Right renal pelvis (tissue), 4 donors: ENCODE measurements at regions not wholly inside any gene's neighbourhood (a gene's known extent, or its start where the extent isn't known, plus 50 kb on each side); places are given as distances from the start of the nearest gene placed in this dataset.

Experiments used
- DNase-seq, 4 donors: peaks; one replicate each; pipeline ENCODE4 v3.0.0-alpha.2; 2013; ENCODE audit warnings: low read depth in 4 of 4, low spot score in 3 of 4, missing footprints in 1 of 4

DNA sequence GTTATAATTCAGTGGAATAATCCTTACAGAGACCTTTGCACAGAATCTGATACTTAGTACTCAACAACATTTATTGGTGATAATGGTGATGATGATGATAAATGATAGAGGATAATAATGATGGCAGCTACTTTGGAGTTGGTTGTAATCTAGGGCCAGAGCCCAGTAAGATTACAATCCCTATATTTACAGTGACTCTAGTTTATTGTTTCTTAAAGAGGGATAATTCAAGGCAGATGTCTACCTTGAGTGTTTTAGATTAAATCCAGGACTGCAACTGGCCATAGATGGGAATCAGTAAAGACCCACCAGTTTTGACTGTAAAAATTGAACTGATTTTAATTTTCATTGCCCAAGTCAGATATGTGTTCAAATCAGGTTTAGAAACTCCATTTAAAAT lies 813.9 kb upstream of the CNTNAP5 start:
- DNase-seq = no peak

DNA sequence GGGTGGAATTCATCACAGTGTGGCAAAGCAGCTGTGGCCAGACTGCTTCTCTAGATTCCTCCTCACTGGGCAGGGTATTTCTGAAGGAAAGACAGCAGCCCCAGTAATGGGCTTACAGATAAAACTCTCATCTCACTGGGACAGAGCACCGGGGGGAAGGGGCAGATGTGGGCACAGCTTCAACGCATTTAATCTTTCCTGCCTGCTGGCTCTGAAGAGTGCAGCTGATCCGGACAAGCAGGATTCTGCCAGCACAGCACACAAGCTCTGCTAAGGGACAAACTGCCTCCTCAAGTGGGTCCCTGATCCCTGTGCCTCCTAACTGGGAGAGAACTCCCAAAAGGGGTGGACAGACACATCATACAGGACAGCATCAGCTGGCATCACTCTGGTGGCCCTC lies 779.9 kb upstream of the CNTNAP5 start:
- no peak for DNase-seq

DNA sequence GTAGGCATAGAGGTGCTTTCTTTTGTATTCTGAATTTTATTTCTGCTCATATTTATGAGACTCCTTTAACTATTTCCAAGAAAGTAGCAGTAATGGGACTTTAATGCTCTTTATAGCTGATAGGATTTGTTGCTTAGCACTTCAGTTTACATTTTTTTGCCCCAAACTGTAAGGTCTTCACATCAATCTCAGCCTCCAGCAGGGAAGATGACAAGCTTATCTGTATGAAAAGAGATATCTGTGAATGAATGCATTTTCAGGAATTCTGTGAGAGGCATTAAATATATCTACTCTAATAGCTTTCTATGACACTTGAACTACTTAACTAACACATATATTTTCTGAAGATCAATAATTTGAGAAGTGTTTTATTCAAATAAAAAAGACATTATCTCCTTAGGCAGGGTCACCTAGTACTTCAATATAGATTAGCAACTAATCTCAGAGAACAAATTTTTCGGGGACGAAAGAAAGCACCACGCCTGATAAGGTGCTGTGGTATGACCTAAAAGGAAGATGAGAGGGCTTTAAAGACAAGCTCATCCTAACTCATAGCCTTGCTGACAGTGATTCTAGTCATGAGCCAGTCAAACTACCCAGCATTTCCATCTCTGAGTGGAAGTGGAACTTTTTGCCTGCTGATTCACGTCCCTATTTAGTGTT lies 766.1 kb upstream of the CNTNAP5 start:
- DNase-seq = no peak

DNA sequence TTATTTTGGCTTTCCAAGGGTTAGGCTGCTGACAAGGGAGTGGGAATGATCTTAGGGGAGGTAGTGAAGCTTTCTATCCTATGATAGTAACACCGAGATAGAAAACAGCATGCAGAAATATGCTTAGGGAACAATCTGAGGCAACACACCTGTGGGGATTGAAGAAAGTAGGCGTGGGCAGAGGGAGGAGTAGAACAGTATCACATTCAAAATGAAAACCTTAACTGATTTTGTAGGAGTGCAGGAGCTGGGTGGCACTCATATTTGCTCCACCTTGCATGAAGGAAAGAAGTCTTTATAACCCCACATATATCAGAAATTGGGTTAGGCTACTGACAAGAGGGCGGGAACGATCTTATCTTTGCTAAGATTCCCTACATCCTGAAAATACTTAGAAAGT lies 762.2 kb upstream of the CNTNAP5 start:
- no peak for DNase-seq

DNA sequence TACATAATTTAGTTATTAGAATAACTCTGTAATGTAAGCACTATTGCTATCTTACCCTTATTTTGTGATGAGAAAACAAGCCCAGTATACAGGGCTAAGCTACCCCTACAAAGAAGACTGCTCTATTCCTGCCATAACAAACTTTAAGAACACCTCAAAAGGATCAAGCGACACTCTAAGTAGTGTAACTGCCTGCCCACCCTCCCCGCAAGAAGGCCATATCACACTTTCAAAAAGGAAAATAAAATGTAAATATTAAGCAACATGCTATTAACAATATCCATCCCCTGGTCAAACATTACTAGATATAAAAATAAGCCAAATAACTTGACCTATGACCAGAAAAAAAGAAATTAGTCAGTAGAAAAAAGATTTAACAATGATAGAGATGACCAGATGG lies 741.7 kb upstream of the CNTNAP5 start:
- no peak for DNase-seq

DNA sequence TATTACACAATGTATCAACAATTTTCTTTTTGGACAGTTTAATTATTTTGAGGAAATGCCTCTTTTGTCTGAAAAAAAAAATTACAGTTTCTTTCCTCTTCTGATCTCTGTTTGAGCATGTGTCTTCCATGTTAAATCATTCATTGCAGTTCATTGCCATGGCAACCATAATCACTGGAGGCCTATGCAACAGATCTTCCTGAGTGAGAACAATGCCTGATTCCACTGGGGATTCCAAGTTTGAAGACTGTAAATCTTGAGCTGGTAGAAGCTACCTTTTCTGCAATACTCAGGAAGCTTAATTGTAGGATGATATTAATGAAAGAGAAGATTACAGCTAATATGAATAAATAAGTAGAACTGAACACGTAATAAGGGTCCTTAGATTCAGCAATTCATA lies 721.4 kb upstream of the CNTNAP5 start:
- DNase-seq = no peak
